Keratinocyte (primary cell): ENCODE measurements at regions not wholly inside any gene's neighbourhood (a gene's known extent, or its start where the extent isn't known, plus 50 kb on each side); places are given as distances from the start of the nearest gene placed in this dataset.

Experiments used
- CTCF ChIP-seq, 3 experiments: IDR thresholded peaks in 1 of 3; conservative IDR thresholded peaks in 1 of 3; optimal IDR thresholded peaks in 1 of 3; 2 replicates in 2 of 3; 3 replicates in 1 of 3; pipeline versions ENCODE3 to v1.5.1; 2011; ENCODE audit warnings: low read length in 3 of 3, mild to moderate bottlenecking in 3 of 3, moderate library complexity in 2 of 3, control low read depth in 1 of 3, inconsistent platforms in 1 of 3; ENCODE audit not compliant: insufficient read depth in 2 of 3; ENCODE audit errors: extremely low read depth in 1 of 3
- EZH2 ChIP-seq: IDR thresholded peaks from one replicate; pipeline ENCODE4 v1.6.1; 2012; ENCODE audit warnings: inconsistent platforms, mild to moderate bottlenecking, low read length, moderate library complexity

- TF ChIP-seq CTCF (optimal IDR thresholded peaks at IDR 0.05 in 1 of 3, IDR thresholded peaks at IDR 0.05 in 1 of 3, conservative IDR thresholded peaks at IDR 0.05 in 1 of 3; ENCODE audit: extremely low read depth in 1 of 3, insufficient read depth in 2 of 3, low read length in 3 of 3) (no peak), EZH2 (no peak)
Measured at GRCh38 chr14:71742485-71742884, 189.7 kb upstream of the RGS6 start.
